ENCODE measurements at regions not wholly inside any gene's neighbourhood (a gene's known extent, or its start where the extent isn't known, plus 50 kb on each side); places are given as distances from the start of the nearest gene placed in this dataset.

GRCh38 chr12:58148405-58148804 is 207.0 kb downstream of the ATP23 start:
- no peak for TF ChIP-seq CTCF (IDR thresholded peaks at IDR 0.05 in 2 of 3, conservative IDR thresholded peaks at IDR 0.05 in 1 of 3; ENCODE audit: borderline replicate concordance in 1 of 3, insufficient read depth in 1 of 3, low read depth in 2 of 3, low read length in 2 of 3)
- TF ChIP-seq EZH2 (IDR thresholded peaks at IDR 0.05) = no peak
